H1 (cell line): ENCODE measurements at regions not wholly inside any gene's neighbourhood (a gene's known extent, or its start where the extent isn't known, plus 50 kb on each side); places are given as distances from the start of the nearest gene placed in this dataset.

Source experiments
- CTCF ChIA-PET: fragments of 300-600 bp; sonication (Branson Sonifier 250); formaldehyde crosslinking; loops from one replicate; lab custom pipeline; 2021; ENCODE audit not compliant: partially characterized antibody; lab: Charles Lee
- POLR2A ChIA-PET: fragments of 300-600 bp; sonication (Branson Sonifier 250); formaldehyde crosslinking; loops from one replicate; lab custom pipeline; 2021; ENCODE audit warnings: inconsistent platforms; ENCODE audit not compliant: partially characterized antibody; lab: Charles Lee
- DNase-seq, 2 experiments: peaks; one replicate each; pipeline versions ENCODE4 v3.0.0 to v3.0.0-alpha.2; 2010 to 2022; ENCODE audit warnings: low spot score in 2 of 2, low read depth in 1 of 2, mixed read lengths in 1 of 2
- FAIRE-seq: peaks from 2 replicates; lab custom pipeline; 2011; peaks lifted over from hg19 to GRCh38; lab: Jason Lieb, UNC
- H2AFZ ChIP-seq: 2 replicates; pipeline ENCODE4 v1.8.1; 2012; ENCODE audit warnings: low read length, inconsistent platforms
- H2AK5ac ChIP-seq: 2 replicates; pipeline ENCODE4 v1.6.1; 2013; ENCODE audit warnings: low read depth, low read length
- H2BK120ac ChIP-seq: replicated peaks from 2 replicates; pipeline ENCODE3; 2013; ENCODE audit warnings: low read depth, low read length, inconsistent platforms
- H2BK12ac ChIP-seq: 2 replicates; pipeline ENCODE4 v1.6.1; 2013; ENCODE audit warnings: low read depth, low read length
- H2BK15ac ChIP-seq: 2 replicates; pipeline ENCODE4 v1.6.1; 2013; ENCODE audit warnings: low read length
- H2BK20ac ChIP-seq: 2 replicates; pipeline ENCODE4 v1.6.1; 2013; ENCODE audit warnings: low read length
- H2BK5ac ChIP-seq: 2 replicates; pipeline ENCODE4 v1.6.1; 2013; ENCODE audit warnings: low read depth, low read length
- H3K14ac ChIP-seq: 2 replicates; pipeline ENCODE4 v1.6.1; 2013; ENCODE audit warnings: inconsistent platforms; ENCODE audit not compliant: insufficient read length
- H3K18ac ChIP-seq: 2 replicates; pipeline ENCODE4 v1.6.1; 2013; ENCODE audit warnings: low read length; ENCODE audit errors: extremely low read depth
- H3K23ac ChIP-seq: 2 replicates; pipeline ENCODE4 v1.6.1; 2013; ENCODE audit warnings: inconsistent platforms; ENCODE audit not compliant: insufficient read length
- H3K23me2 ChIP-seq: 2 replicates; pipeline ENCODE4 v1.6.1; 2013; ENCODE audit warnings: low read depth, low read length
- H3K27ac ChIP-seq: 2 replicates; pipeline ENCODE4 v1.6.1; 2011; ENCODE audit warnings: low read depth, low read length, inconsistent platforms
- H3K27me3 ChIP-seq, 4 experiments: replicated peaks in 1 of 4; 1 replicate in 1 of 4; 2 replicates in 3 of 4; pipeline versions ENCODE4 v1.6.1 to v1.8.1; 2011 to 2013; ENCODE audit warnings: low read length in 3 of 4, mild to moderate bottlenecking in 3 of 4, inconsistent platforms in 2 of 4, mixed read lengths in 2 of 4, moderate library complexity in 1 of 4; ENCODE audit not compliant: control insufficient read depth in 3 of 4, insufficient read depth in 3 of 4; ENCODE audit errors: extremely low read depth in 1 of 4
- H3K36me3 ChIP-seq, 4 experiments: 2 replicates each; pipeline versions ENCODE4 v1.6.1 to v1.8.1; 2011 to 2013; ENCODE audit warnings: mild to moderate bottlenecking in 4 of 4, low read length in 3 of 4, moderate library complexity in 2 of 4, control low read depth in 1 of 4, inconsistent platforms in 1 of 4; ENCODE audit not compliant: insufficient read depth in 4 of 4, control insufficient read depth in 2 of 4
- H3K4ac ChIP-seq: replicated peaks from 2 replicates; pipeline ENCODE3; 2013; ENCODE audit warnings: low read length, low read depth, mixed read lengths, inconsistent platforms; ENCODE audit not compliant: insufficient read length
- H3K4me1 ChIP-seq, 4 experiments: replicated peaks in 1 of 4; 1 replicate in 1 of 4; 2 replicates in 3 of 4; pipeline versions ENCODE4 v1.6.1 to v1.8.1; 2011 to 2013; ENCODE audit warnings: low read length in 3 of 4, inconsistent platforms in 2 of 4, mixed read lengths in 1 of 4; ENCODE audit not compliant: insufficient read depth in 4 of 4, control insufficient read depth in 3 of 4
- H3K4me2 ChIP-seq, 2 experiments: 2 replicates each; pipeline versions ENCODE4 v1.6.1 to v1.8.1; 2011 to 2013; ENCODE audit warnings: low read depth in 2 of 2, low read length in 2 of 2, control low read depth in 1 of 2, inconsistent platforms in 1 of 2, mild to moderate bottlenecking in 1 of 2; ENCODE audit not compliant: insufficient read depth in 1 of 2
- H3K4me3 ChIP-seq, 4 experiments: fragments of 200-600, 300-600 bp in 1 of 4; sonication (generic), shearing (Covaris generic), sonication (Bioruptor Twin) in 1 of 4; 2 replicates each; pipeline versions ENCODE4 v1.5.1 to v1.8.1; 2011 to 2016; ENCODE audit warnings: low read length in 4 of 4, low read depth in 3 of 4, control low read depth in 2 of 4, inconsistent platforms in 2 of 4, mild to moderate bottlenecking in 2 of 4, mixed read lengths in 1 of 4, moderate library complexity in 1 of 4; ENCODE audit not compliant: insufficient read depth in 2 of 4; ENCODE audit errors: extremely low read depth in 1 of 4
- H3K56ac ChIP-seq: replicated peaks from 2 replicates; pipeline ENCODE3; 2013; ENCODE audit warnings: low read depth, mild to moderate bottlenecking, mixed read lengths, low read length, inconsistent platforms; ENCODE audit not compliant: insufficient read length
- H3K79me1 ChIP-seq: 2 replicates; pipeline ENCODE4 v1.6.1; 2013; ENCODE audit warnings: low read depth, low read length, control low read depth
- H3K79me2 ChIP-seq, 2 experiments: 2 replicates each; pipeline versions ENCODE4 v1.6.1 to v1.8.1; 2012 to 2013; ENCODE audit warnings: low read length in 2 of 2, mild to moderate bottlenecking in 2 of 2, inconsistent platforms in 1 of 2; ENCODE audit not compliant: insufficient read depth in 2 of 2, control insufficient read depth in 1 of 2
- H3K9ac ChIP-seq, 4 experiments: replicated peaks in 1 of 4; 1 replicate in 1 of 4; 2 replicates in 3 of 4; pipeline versions ENCODE4 v1.6.1 to v1.8.1; 2011 to 2013; ENCODE audit warnings: low read depth in 3 of 4, low read length in 3 of 4, control low read depth in 2 of 4, mild to moderate bottlenecking in 2 of 4, moderate library complexity in 2 of 4, inconsistent platforms in 1 of 4; ENCODE audit errors: extremely low read depth in 1 of 4
- H3K9me3 ChIP-seq, 2 experiments: 2 replicates each; pipeline versions ENCODE4 v1.6.1 to v1.8.1; 2012 to 2013; ENCODE audit warnings: mild to moderate bottlenecking in 2 of 2, moderate library complexity in 2 of 2, control low read depth in 1 of 2, inconsistent platforms in 1 of 2, low read depth in 1 of 2, low read length in 1 of 2, mixed read lengths in 1 of 2; ENCODE audit not compliant: insufficient read depth in 2 of 2
- H4K20me1 ChIP-seq, 2 experiments: replicated peaks in 1 of 2; 2 replicates each; pipeline versions ENCODE3 to v1.8.1; 2011 to 2013; ENCODE audit warnings: inconsistent platforms in 2 of 2, low read length in 2 of 2, mild to moderate bottlenecking in 1 of 2; ENCODE audit not compliant: insufficient read depth in 2 of 2, control insufficient read depth in 1 of 2
- H4K5ac ChIP-seq: 2 replicates; pipeline ENCODE4 v1.6.1; 2013; ENCODE audit warnings: low read length, low read depth, mixed read lengths, inconsistent platforms; ENCODE audit not compliant: insufficient read length
- H4K8ac ChIP-seq: 2 replicates; pipeline ENCODE4 v1.8.0; 2013; ENCODE audit warnings: mild to moderate bottlenecking, moderate library complexity, low read length, inconsistent platforms; ENCODE audit not compliant: insufficient read depth; ENCODE audit errors: extremely low read depth
- H4K91ac ChIP-seq: replicated peaks from 2 replicates; pipeline ENCODE3; 2013; ENCODE audit warnings: low read length, mixed read lengths, inconsistent platforms; ENCODE audit not compliant: insufficient read length
- BACH1 ChIP-seq: IDR thresholded peaks from 2 replicates; pipeline ENCODE4 v1.6.1; 2012; ENCODE audit warnings: low read length, improper control_type of control experiment
- SIX5 ChIP-seq: IDR thresholded peaks from 2 replicates; pipeline ENCODE4 v1.6.1; 2011; ENCODE audit warnings: mild to moderate bottlenecking, low read depth, low read length
- TBP ChIP-seq: IDR thresholded peaks from 2 replicates; pipeline ENCODE4 v1.6.1; 2011; ENCODE audit warnings: low read depth, low read length, improper control_type of control experiment
- WGBS, 2 experiments: shearing (Covaris generic) in 1 of 2; methylation state at CpG; one replicate each; pipeline versions ENCODE4 v1.1.6 to v1.1.7; 2013 to 2015; ENCODE audit warnings: low lambda C conversion rate in 2 of 2, mixed read lengths in 2 of 2, inconsistent platforms in 1 of 2, low coverage in 1 of 2, missing lambda C conversion rate in 1 of 2; ENCODE audit not compliant: insufficient replicate concordance in 2 of 2, insufficient coverage in 1 of 2, insufficient read length in 1 of 2; ENCODE audit errors: extremely low coverage in 1 of 2, missing lambda C conversion rate in 1 of 2; 5-methylcytosine and 5-hydroxymethylcytosine counted together

DNA sequence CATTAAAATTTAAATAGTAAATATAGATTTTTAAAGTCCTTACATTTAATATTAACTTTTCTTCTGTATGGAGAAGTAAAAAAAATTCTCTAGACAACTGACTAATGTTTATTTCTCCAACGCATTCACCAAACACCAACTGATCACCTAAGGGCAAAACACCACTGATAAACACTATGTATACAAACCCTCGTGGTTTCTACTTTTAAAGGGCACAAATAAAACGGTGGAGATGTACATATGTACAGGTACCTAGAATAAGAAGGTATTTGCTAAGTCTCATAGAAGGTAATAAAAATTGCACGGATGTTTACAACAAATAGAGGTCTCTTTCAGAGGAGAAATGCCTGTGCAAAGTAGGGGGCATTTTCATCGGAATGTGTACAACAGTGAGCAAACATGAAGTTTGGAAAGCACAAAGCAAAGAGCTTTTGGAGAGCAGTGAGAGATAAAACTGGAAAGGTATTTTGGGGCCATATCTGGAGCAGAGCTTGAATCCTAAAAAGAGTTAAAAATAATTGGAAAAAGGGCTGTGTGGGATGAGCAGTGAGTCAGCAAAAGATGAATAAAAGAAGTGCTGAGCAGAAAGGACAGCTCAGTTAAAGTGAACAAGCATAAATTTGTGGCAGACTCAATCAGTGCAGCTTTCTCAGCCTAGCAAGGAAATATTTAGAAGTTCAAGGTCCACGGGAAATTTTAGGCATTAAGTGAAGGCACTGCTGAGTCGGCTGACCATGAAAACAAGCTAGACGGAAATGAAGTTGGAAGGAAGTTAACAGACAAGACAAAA lies 160.0 kb downstream of the TMEM161B start:
- H4K20me1 ChIP-seq, result no peaks in the 10 kb centered on the region
- POLR2A ChIA-PET, result no interaction called here

More for the DNA sequence above, 160.0 kb downstream of the TMEM161B start:
- Histone ChIP-seq H3K23me2 (no peaks in the 10 kb centered on the region), H3K56ac (no peak overlapping the region), H2BK15ac (no peak overlapping the region), H3K79me2 (no peaks in the 10 kb centered on the region), H3K4me2 (no peak overlapping the region), H2BK5ac (no peak overlapping the region), H3K36me3 (no peaks in the 10 kb centered on the region), H3K4ac (no peak overlapping the region), H3K4me3 (no peak overlapping the region), H3K9ac (no peak overlapping the region), H2AK5ac (no peak overlapping the region), H2AFZ (0 out of 2 replicates have a peak overlapping the region, but pooled peaks have one; percentile 9), H3K18ac (no peak overlapping the region), H3K9me3 (no peaks in the 10 kb centered on the region), H2BK20ac (no peak overlapping the region), H3K79me1 (no peaks in the 10 kb centered on the region), H2BK120ac (no peak overlapping the region), H4K8ac (no peak overlapping the region), H4K5ac (no peak overlapping the region), H3K23ac (no peak overlapping the region), H3K27ac (no peak overlapping the region), H3K14ac (no peak overlapping the region), H3K27me3 (no peaks in the 10 kb centered on the region), H3K4me1 (no peaks in the 10 kb centered on the region), H2BK12ac (no peak overlapping the region), H4K91ac (no peak overlapping the region)
- FAIRE-seq (no peak), DNase-seq (no peak)
- CTCF ChIA-PET, result no interaction called here
- TF ChIP-seq SIX5, result no peak
- no peak for TF ChIP-seq TBP
- 0 out of 2 replicates have a peak, but pooled peaks have one; percentile 57 for TF ChIP-seq BACH1
- 86% methylated on average over 8 of the region's 8 CpGs; no CpG with 5 or more reads in 1 of the 2 experiments for WGBS, 2 experiments
